Amniotic epithelial cell (primary cell): ENCODE measurements at regions not wholly inside any gene's neighbourhood (a gene's known extent, or its start where the extent isn't known, plus 50 kb on each side); places are given as distances from the start of the nearest gene placed in this dataset.

ENCODE experiments used
- DNase-seq: peaks from one replicate; pipeline ENCODE4 v3.0.0-alpha.2; 2010; ENCODE audit warnings: low read depth

GRCh38 chr1:117803318-117803717, 126.1 kb downstream of the GDAP2 start:
- no peak for DNase-seq

- DNase-seq = no peak
Measured at GRCh38 chr1:117809764-117810163, 119.7 kb downstream of the GDAP2 start.

- no peak for DNase-seq
Measured at GRCh38 chr1:117810553-117810952, 118.9 kb downstream of the GDAP2 start.

GRCh38 chr1:117812869-117813511, 116.4 kb downstream of the GDAP2 start:
- DNase-seq = peak; percentile 70
